Stomach (tissue), 8 donors: ENCODE measurements at regions not wholly inside any gene's neighbourhood (a gene's known extent, or its start where the extent isn't known, plus 50 kb on each side); places are given as distances from the start of the nearest gene placed in this dataset.

Experiments
- DNase-seq, 2 donors: peaks; one replicate each; pipeline versions ENCODE4 v3.0.0 to v3.0.0-alpha.2; 2013 to 2019
- H3K27ac ChIP-seq, 5 donors: fragments of 200-600 bp in 4 of 5; sonication (generic) in 4 of 5; one replicate each; pipeline ENCODE4 v1.5.1; 2013 to 2019; ENCODE audit warnings: mild to moderate bottlenecking in 1 of 5, moderate library complexity in 1 of 5
- H3K27me3 ChIP-seq, 3 donors: fragments of 200-600 bp; sonication (generic); one replicate each; pipeline ENCODE4 v1.5.1; 2017 to 2019; ENCODE audit warnings: mixed run types in 1 of 3
- H3K36me3 ChIP-seq, 4 donors: fragments of 200-600 bp; sonication (generic); 1 replicate in 3 of 4; 2 replicates in 1 of 4; pipeline ENCODE4 v1.5.1; 2016 to 2019
- H3K4me1 ChIP-seq, 4 donors: fragments of 200-600 bp; sonication (generic); one replicate each; pipeline ENCODE4 v1.5.1; 2016 to 2019
- H3K4me3 ChIP-seq, 4 donors: fragments of 200-600 bp; sonication (generic) in 3 of 4; one replicate each; pipeline ENCODE4 v1.5.1; 2016 to 2019; ENCODE audit warnings: mild to moderate bottlenecking in 1 of 4
- H3K9me3 ChIP-seq, 4 donors: fragments of 200-600 bp; sonication (generic); one replicate each; pipeline ENCODE4 v1.5.1; 2016 to 2019
- CTCF ChIP-seq, 7 experiments: fragments of 450-650 bp in 4 of 7; fragments of 200-600 bp in 3 of 7; sonication (generic) in 3 of 7; IDR thresholded peaks; one replicate each; pipeline ENCODE4 v1.5.1; 2016 to 2019; ENCODE audit warnings: antibody characterized with exemption in 7 of 7, control low read depth in 2 of 7, mild to moderate bottlenecking in 1 of 7
- EP300 ChIP-seq: sonication (generic); formaldehyde crosslinking; IDR thresholded peaks from one replicate; pipeline ENCODE4 v1.6.1; 2017; ENCODE audit warnings: antibody characterized with exemption
- POLR2A ChIP-seq, 4 donors: fragments of 450-650 bp; IDR thresholded peaks; one replicate each; pipeline ENCODE4 v1.6.1; 2016; ENCODE audit warnings: antibody characterized with exemption in 4 of 4, control low read depth in 2 of 4, mild to moderate bottlenecking in 1 of 4, moderate library complexity in 1 of 4
- POLR2AphosphoS5 ChIP-seq, 3 donors: sonication (generic); formaldehyde crosslinking; IDR thresholded peaks; one replicate each; pipeline ENCODE4 v1.6.1; 2016; ENCODE audit warnings: antibody characterized with exemption in 3 of 3
- WGBS, 5 donors: extraction: QIAGEN DNeasy Blood & Tissue Kit in 3 of 5; methylation state at CpG; one replicate each; pipeline versions ENCODE4 v1.1.5 to v1.1.7; 2013 to 2018; 5-methylcytosine and 5-hydroxymethylcytosine counted together
- intact Hi-C: fragments of 100-400 bp; cut with DNase I; formaldehyde crosslinking; loops from one replicate; pipeline ENCODE4 v1.15.1; 2023; ENCODE audit warnings: low total_unique reads
- donor health status: healthy with polysubstance abuse.
- donor health status: Bipolar disorder and iron deficiency.
- donor health status: healthy.

- H3K36me3 ChIP-seq, result no peaks in the 10 kb centered on the region
- H3K27ac ChIP-seq, result no peak overlapping the region
- H3K4me1 ChIP-seq, result peaks cover 0 to 28% (median 5%) of the 10 kb centered on the region in 4 donors
- no peaks in the 10 kb centered on the region for H3K9me3 ChIP-seq
- no peak overlapping the region for H3K4me3 ChIP-seq
- intact Hi-C loops, result no loop called here
- no peaks in the 10 kb centered on the region for H3K27me3 ChIP-seq
- 44 to 67% (median 59%) methylated on average over 8 of the region's 8 CpGs for WGBS, 5 donors
- peak in 1 of 2 donors; percentile 56 for DNase-seq
- no peak for TF ChIP-seq EP300
- no peak for TF ChIP-seq CTCF (IDR thresholded peaks at IDR 0.05)
- no peak for TF ChIP-seq POLR2A (IDR thresholded peaks at IDR 0.05)
- no peak for TF ChIP-seq POLR2AphosphoS5 (IDR thresholded peaks at IDR 0.05)
Measured at GRCh38 chr3:177284383-177284881, 87.2 kb upstream of the TBL1XR1 start.

GRCh38 chr3:177286034-177286433 lies 88.8 kb upstream of the TBL1XR1 start:
- DNase-seq, result no peak
- no peak overlapping the region for H3K27ac ChIP-seq
- WGBS, 5 donors, result 82 to 98% (median 93%) methylated on average over 2 of the region's 2 CpGs

GRCh38 chr3:177287231-177287630 lies 89.9 kb upstream of the TBL1XR1 start:
- DNase-seq, result peak in 1 of 2 donors; percentile 34
- Histone ChIP-seq H3K4me3 (no peak overlapping the region), H3K4me1 (peaks cover 0 to 13% (median 4%) of the 10 kb centered on the region in 4 donors), H3K27me3 (no peaks in the 10 kb centered on the region), H3K36me3 (no peaks in the 10 kb centered on the region), H3K9me3 (no peaks in the 10 kb centered on the region), H3K27ac (no peak overlapping the region)
- no peak for TF ChIP-seq POLR2AphosphoS5 (IDR thresholded peaks at IDR 0.05)
- TF ChIP-seq EP300, result no peak
- no peak for TF ChIP-seq CTCF (IDR thresholded peaks at IDR 0.05)
- no peak for TF ChIP-seq POLR2A (IDR thresholded peaks at IDR 0.05)
- intact Hi-C loops, result no loop called here
- WGBS, 5 donors, result 62 to 86% (median 75%) methylated on average over 4 of the region's 4 CpGs

More at GRCh38 chr3:177286034-177286433, 88.8 kb upstream of the TBL1XR1 start:
- H3K36me3 ChIP-seq, result no peaks in the 10 kb centered on the region
- intact Hi-C loops, result no loop called here
- no peaks in the 10 kb centered on the region for H3K9me3 ChIP-seq
- TF ChIP-seq CTCF (IDR thresholded peaks at IDR 0.05) (no peak), POLR2AphosphoS5 (IDR thresholded peaks at IDR 0.05) (no peak), EP300 (no peak), POLR2A (IDR thresholded peaks at IDR 0.05) (no peak)
- peaks cover 0 to 24% (median 5%) of the 10 kb centered on the region in 4 donors for H3K4me1 ChIP-seq
- no peak overlapping the region for H3K4me3 ChIP-seq
- no peaks in the 10 kb centered on the region for H3K27me3 ChIP-seq

- H3K27me3 ChIP-seq, result no peaks in the 10 kb centered on the region
- H3K4me1 ChIP-seq, result peaks cover 0 to 26% (median 12%) of the 10 kb centered on the region in 4 donors
- WGBS, 5 donors, result 47 to 69% (median 54%) methylated on average over 8 of the region's 8 CpGs
- H3K27ac ChIP-seq, result no peak overlapping the region
- H3K4me3 ChIP-seq, result no peak overlapping the region
- no peak for TF ChIP-seq CTCF (IDR thresholded peaks at IDR 0.05)
- no peaks in the 10 kb centered on the region for H3K9me3 ChIP-seq
- intact Hi-C loops, result no loop called here
- H3K36me3 ChIP-seq, result no peaks in the 10 kb centered on the region
- DNase-seq, result peak in 1 of 2 donors; percentile 40
Measured at GRCh38 chr3:177290633-177291032, 93.4 kb upstream of the TBL1XR1 start.
